ENCODE measurements at regions not wholly inside any gene's neighbourhood (a gene's known extent, or its start where the extent isn't known, plus 50 kb on each side); places are given as distances from the start of the nearest gene placed in this dataset.

- WGBS, 2 donors = 95 to 99% methylated on average over 2 of the region's 2 CpGs
- Histone ChIP-seq H3K4me3 (no peak overlapping the region), H3K9me3 (no peaks in the 10 kb centered on the region), H3K27me3 (no peaks in the 10 kb centered on the region), H3K27ac (no peak overlapping the region), H3K36me3 (no peaks in the 10 kb centered on the region), H3K4me1 (no peaks in the 10 kb centered on the region)
- intact Hi-C loops (cut with DNase I) = no loop called here
- ATAC-seq = peak in 1 of 4 donors; percentile 39
- TF ChIP-seq, protein P1, sequence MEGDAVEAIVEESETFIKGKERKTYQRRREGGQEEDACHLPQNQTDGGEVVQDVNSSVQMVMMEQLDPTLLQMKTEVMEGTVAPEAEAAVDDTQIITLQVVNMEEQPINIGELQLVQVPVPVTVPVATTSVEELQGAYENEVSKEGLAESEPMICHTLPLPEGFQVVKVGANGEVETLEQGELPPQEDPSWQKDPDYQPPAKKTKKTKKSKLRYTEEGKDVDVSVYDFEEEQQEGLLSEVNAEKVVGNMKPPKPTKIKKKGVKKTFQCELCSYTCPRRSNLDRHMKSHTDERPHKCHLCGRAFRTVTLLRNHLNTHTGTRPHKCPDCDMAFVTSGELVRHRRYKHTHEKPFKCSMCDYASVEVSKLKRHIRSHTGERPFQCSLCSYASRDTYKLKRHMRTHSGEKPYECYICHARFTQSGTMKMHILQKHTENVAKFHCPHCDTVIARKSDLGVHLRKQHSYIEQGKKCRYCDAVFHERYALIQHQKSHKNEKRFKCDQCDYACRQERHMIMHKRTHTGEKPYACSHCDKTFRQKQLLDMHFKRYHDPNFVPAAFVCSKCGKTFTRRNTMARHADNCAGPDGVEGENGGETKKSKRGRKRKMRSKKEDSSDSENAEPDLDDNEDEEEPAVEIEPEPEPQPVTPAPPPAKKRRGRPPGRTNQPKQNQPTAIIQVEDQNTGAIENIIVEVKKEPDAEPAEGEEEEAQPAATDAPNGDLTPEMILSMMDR (IDR thresholded peaks at IDR 0.05) = no peak
- no peak for FAIRE-seq
- no peak for DNase-seq
These were observed 91.0 kb downstream of the UNC5CL start for GRCh38 chr6:40947876-40948526.

- TF ChIP-seq, protein P1 (IDR thresholded peaks at IDR 0.05) = no peak
- no peaks in the 10 kb centered on the region for H3K27me3 ChIP-seq
- FAIRE-seq (no peak), ATAC-seq (no peak), DNase-seq (no peak)
- H3K27ac ChIP-seq = no peak overlapping the region
- no peaks in the 10 kb centered on the region for H3K9me3 ChIP-seq
- no peaks in the 10 kb centered on the region for H3K4me1 ChIP-seq
- intact Hi-C loops (cut with DNase I) = no loop called here
- no peaks in the 10 kb centered on the region for H3K36me3 ChIP-seq
- H3K4me3 ChIP-seq = no peak overlapping the region
- 94 to 100% methylated on average over 1 of the region's 1 CpG for WGBS, 2 donors
These were observed 92.2 kb downstream of the UNC5CL start for GRCh38 chr6:40946738-40947301.

DNA sequence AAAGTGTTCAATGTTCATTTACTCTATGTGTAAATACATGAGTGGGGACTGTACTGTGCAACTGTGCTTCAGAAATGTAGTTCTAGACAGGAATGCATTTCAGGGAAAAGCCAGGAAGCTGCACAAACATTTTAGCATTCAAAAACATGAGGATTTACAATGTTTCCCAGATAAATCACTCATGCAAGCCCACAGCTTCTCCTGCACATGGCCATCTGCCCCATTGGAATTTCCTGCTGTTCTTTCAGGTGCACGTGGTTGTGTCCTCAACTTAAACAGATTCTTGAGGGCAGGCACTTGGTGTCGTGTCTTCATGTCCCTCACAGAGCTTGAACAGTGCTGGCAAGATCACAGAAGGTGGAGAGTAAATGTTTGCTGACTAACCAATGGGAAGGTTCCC, 101.5 kb downstream of the UNC5CL start:
- Histone ChIP-seq H3K9me3 (no peaks in the 10 kb centered on the region), H3K36me3 (no peaks in the 10 kb centered on the region), H3K27ac (no peak overlapping the region), H3K4me1 (no peaks in the 10 kb centered on the region), H3K27me3 (no peaks in the 10 kb centered on the region), H3K4me3 (no peak overlapping the region)
- 84% methylated on average over 2 of the region's 2 CpGs for WGBS, 2 donors
- FAIRE-seq (no peak), DNase-seq (no peak), ATAC-seq (no peak)
- TF ChIP-seq, protein P1 (IDR thresholded peaks at IDR 0.05) = no peak
- intact Hi-C loops (cut with DNase I) = no loop called here

- FAIRE-seq (no peak), ATAC-seq (no peak), DNase-seq (no peak)
- Histone ChIP-seq H3K36me3 (no peaks in the 10 kb centered on the region), H3K4me3 (no peak overlapping the region), H3K9me3 (no peaks in the 10 kb centered on the region), H3K27me3 (no peaks in the 10 kb centered on the region), H3K4me1 (no peaks in the 10 kb centered on the region), H3K27ac (no peak overlapping the region)
- WGBS, 2 donors = 78 to 83% methylated on average over 3 of the region's 3 CpGs
- intact Hi-C loops (cut with DNase I) = no loop called here
- TF ChIP-seq, protein P1 (IDR thresholded peaks at IDR 0.05) = no peak
These were observed 102.2 kb downstream of the UNC5CL start for GRCh38 chr6:40936818-40937251.

DNA sequence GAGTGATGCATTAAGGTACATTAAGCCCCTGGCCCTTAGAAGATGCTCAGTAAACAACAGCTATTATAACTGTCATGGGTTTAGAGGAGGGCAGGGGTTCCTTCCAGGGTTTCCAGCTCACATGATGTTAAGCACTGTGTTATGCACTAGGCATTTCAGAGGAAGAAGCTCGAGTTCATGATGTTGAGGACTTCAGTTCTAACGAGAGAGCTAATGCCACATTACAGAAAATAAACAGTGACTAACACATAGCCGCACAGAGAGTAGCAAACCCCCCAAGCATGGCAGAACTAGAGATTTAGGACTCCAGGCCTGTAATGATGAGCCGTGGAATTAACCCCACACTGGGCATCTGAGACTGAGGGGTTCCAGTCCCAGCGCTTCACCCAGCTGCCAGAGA, 105.2 kb downstream of the UNC5CL start:
- FAIRE-seq (no peak), ATAC-seq (no peak), DNase-seq (no peak)
- WGBS, 2 donors = 95 to 96% methylated on average over 5 of the region's 5 CpGs
- TF ChIP-seq, protein P1 (IDR thresholded peaks at IDR 0.05) = no peak
- no peak overlapping the region for H3K4me3 ChIP-seq
- H3K4me1 ChIP-seq = no peaks in the 10 kb centered on the region
- no peak overlapping the region for H3K27ac ChIP-seq
- no peaks in the 10 kb centered on the region for H3K27me3 ChIP-seq
- intact Hi-C loops (cut with DNase I) = no loop called here
- no peaks in the 10 kb centered on the region for H3K36me3 ChIP-seq
- no peaks in the 10 kb centered on the region for H3K9me3 ChIP-seq

Measured in pancreas (tissue), 10 donors.